Trophoblast cell (in vitro differentiated cells and primary cell): ENCODE measurements at regions not wholly inside any gene's neighbourhood (a gene's known extent, or its start where the extent isn't known, plus 50 kb on each side); places are given as distances from the start of the nearest gene placed in this dataset.

Experiments used
- DNase-seq, 2 donors: peaks; one replicate each; pipeline ENCODE4 v3.0.0-alpha.2; 2016
- H2AFZ ChIP-seq: 2 replicates; pipeline ENCODE4 v1.6.1; 2013; ENCODE audit warnings: low read length, moderate library complexity, mild to moderate bottlenecking; ENCODE audit not compliant: insufficient read depth, poor library complexity
- H2AK5ac ChIP-seq: 2 replicates; pipeline ENCODE4 v1.6.1; 2013; ENCODE audit warnings: mild to moderate bottlenecking, low read length
- H2BK120ac ChIP-seq: 2 replicates; pipeline ENCODE4 v1.6.1; 2013; ENCODE audit warnings: low read length, mild to moderate bottlenecking, moderate library complexity; ENCODE audit not compliant: insufficient read depth, poor library complexity
- H2BK12ac ChIP-seq: 2 replicates; pipeline ENCODE4 v1.6.1; 2013; ENCODE audit warnings: mild to moderate bottlenecking, low read length, moderate library complexity
- H2BK5ac ChIP-seq: 2 replicates; pipeline ENCODE4 v1.6.1; 2013; ENCODE audit warnings: low read length, low read depth, moderate library complexity, mild to moderate bottlenecking; ENCODE audit not compliant: poor library complexity
- H3K14ac ChIP-seq: 2 replicates; pipeline ENCODE4 v1.6.1; 2013; ENCODE audit warnings: mild to moderate bottlenecking, low read length
- H3K18ac ChIP-seq: 2 replicates; pipeline ENCODE4 v1.6.1; 2013; ENCODE audit warnings: mild to moderate bottlenecking, low read length
- H3K23ac ChIP-seq: 2 replicates; pipeline ENCODE4 v1.6.1; 2013; ENCODE audit warnings: low read length
- H3K27ac ChIP-seq: 2 replicates; pipeline ENCODE4 v1.5.1; 2013; ENCODE audit warnings: low read depth, mild to moderate bottlenecking, inconsistent platforms, low read length, moderate library complexity
- H3K27me3 ChIP-seq: 2 replicates; pipeline ENCODE4 v1.6.1; 2013; ENCODE audit warnings: inconsistent platforms, mild to moderate bottlenecking, low read length, moderate library complexity; ENCODE audit not compliant: insufficient read depth
- H3K36me3 ChIP-seq, 2 experiments: 1 replicate in 1 of 2; 2 replicates in 1 of 2; pipeline ENCODE4 v1.6.1; 2013; ENCODE audit warnings: low read length in 2 of 2, mild to moderate bottlenecking in 2 of 2, moderate library complexity in 1 of 2; ENCODE audit not compliant: insufficient read depth in 2 of 2, control insufficient read depth in 1 of 2
- H3K4ac ChIP-seq: 2 replicates; pipeline ENCODE4 v1.6.1; 2013; ENCODE audit warnings: low read depth, mild to moderate bottlenecking, low read length, moderate library complexity
- H3K4me1 ChIP-seq, 2 experiments: 1 replicate in 1 of 2; 2 replicates in 1 of 2; pipeline ENCODE4 v1.6.1; 2013; ENCODE audit warnings: low read length in 2 of 2, mild to moderate bottlenecking in 2 of 2, moderate library complexity in 1 of 2; ENCODE audit not compliant: insufficient read depth in 2 of 2, control insufficient read depth in 1 of 2
- H3K4me2 ChIP-seq: 2 replicates; pipeline ENCODE4 v1.6.1; 2013; ENCODE audit warnings: inconsistent platforms, mild to moderate bottlenecking, low read length, moderate library complexity
- H3K4me3 ChIP-seq: 2 replicates; pipeline ENCODE4 v1.5.1; 2013; ENCODE audit warnings: mild to moderate bottlenecking, low read depth, low read length, inconsistent platforms
- H3K79me1 ChIP-seq: one replicate; pipeline ENCODE4 v1.6.1; 2013; ENCODE audit warnings: low read length
- H3K79me2 ChIP-seq: 2 replicates; pipeline ENCODE4 v1.6.1; 2013; ENCODE audit warnings: low read length, mild to moderate bottlenecking; ENCODE audit not compliant: control insufficient read depth, insufficient read depth, poor library complexity
- H3K9ac ChIP-seq: 2 replicates; pipeline ENCODE4 v1.6.1; 2013; ENCODE audit warnings: mild to moderate bottlenecking, low read length
- H3K9me3 ChIP-seq: 2 replicates; pipeline ENCODE4 v1.6.1; 2013; ENCODE audit warnings: low read depth, mild to moderate bottlenecking, control low read depth, inconsistent platforms, low read length; ENCODE audit not compliant: insufficient read depth
- H4K12ac ChIP-seq: 2 replicates; pipeline ENCODE4 v1.6.1; 2013; ENCODE audit warnings: low read depth, mild to moderate bottlenecking, low read length, moderate library complexity
- H4K8ac ChIP-seq: 2 replicates; pipeline ENCODE4 v1.6.1; 2013; ENCODE audit warnings: low read depth, mild to moderate bottlenecking, low read length, moderate library complexity
- H4K91ac ChIP-seq: one replicate; pipeline ENCODE4 v1.6.1; 2013; ENCODE audit warnings: low read depth, mild to moderate bottlenecking, low read length, moderate library complexity
- WGBS: extraction: QIAGEN DNeasy Blood & Tissue Kit; methylation state at CpG from one replicate; pipeline ENCODE4 v1.1.7; 2013; ENCODE audit warnings: missing lambda C conversion rate; ENCODE audit not compliant: insufficient read length, insufficient coverage; ENCODE audit errors: extremely low coverage; 5-methylcytosine and 5-hydroxymethylcytosine counted together

DNA sequence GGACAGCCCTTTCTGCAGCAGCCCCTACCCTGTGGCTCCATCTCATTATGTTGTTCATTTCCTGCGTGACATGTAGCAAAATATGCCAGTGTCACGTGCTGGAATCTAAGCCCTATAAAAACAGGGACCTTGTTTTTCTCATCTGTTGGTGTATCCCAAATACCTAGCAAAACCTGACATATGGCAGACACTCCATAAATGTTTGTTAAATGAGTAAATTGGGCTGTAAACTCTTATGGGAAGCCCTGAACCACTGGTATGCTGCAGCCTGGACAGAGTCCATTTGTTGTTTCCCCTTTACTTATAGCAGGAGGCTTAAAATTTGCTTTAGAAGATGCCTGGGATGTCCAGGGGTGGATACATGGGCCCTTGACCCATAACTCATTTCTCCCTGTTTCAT lies 363.8 kb downstream of the NPHP4 start:
- no CpG with 5 or more reads among the region's 2 CpGs for WGBS
- no peaks in the 10 kb centered on the region for H3K27me3 ChIP-seq
- no peak overlapping the region for H3K14ac ChIP-seq
- no peak overlapping the region for H3K9ac ChIP-seq
- H2AK5ac ChIP-seq, result no peak overlapping the region
- H3K9me3 ChIP-seq, result no peaks in the 10 kb centered on the region
- no peak overlapping the region for H4K91ac ChIP-seq
- H2BK120ac ChIP-seq, result no peak overlapping the region
- H2BK5ac ChIP-seq, result no peak overlapping the region
- no peak overlapping the region for H3K27ac ChIP-seq
- DNase-seq, result no peak
- H3K23ac ChIP-seq, result no peak overlapping the region
- H3K4ac ChIP-seq, result no peak overlapping the region
- peaks cover 4 to 7% of the 10 kb centered on the region in 2 experiments for H3K4me1 ChIP-seq
- no peak overlapping the region for H4K8ac ChIP-seq
- H3K79me1 ChIP-seq, result no peaks in the 10 kb centered on the region
- H3K18ac ChIP-seq, result no peak overlapping the region
- H3K4me2 ChIP-seq, result no peak overlapping the region
- H2BK12ac ChIP-seq, result no peak overlapping the region
- no peak overlapping the region for H4K12ac ChIP-seq
- no peak overlapping the region for H3K4me3 ChIP-seq
- H2AFZ ChIP-seq, result no peak overlapping the region
- H3K79me2 ChIP-seq, result no peaks in the 10 kb centered on the region
- no peaks in the 10 kb centered on the region for H3K36me3 ChIP-seq

GRCh38 chr1:5623399-5623798 lies 368.8 kb downstream of the NPHP4 start:
- Histone ChIP-seq H3K4ac (no peak overlapping the region), H3K9ac (no peak overlapping the region), H2AFZ (no peak overlapping the region), H3K14ac (no peak overlapping the region), H4K91ac (no peak overlapping the region), H3K79me1 (no peaks in the 10 kb centered on the region), H3K27me3 (no peaks in the 10 kb centered on the region), H3K18ac (no peak overlapping the region), H2BK12ac (no peak overlapping the region), H3K79me2 (no peaks in the 10 kb centered on the region), H4K8ac (no peak overlapping the region), H3K23ac (no peak overlapping the region), H3K9me3 (no peaks in the 10 kb centered on the region), H2AK5ac (no peak overlapping the region), H3K27ac (no peak overlapping the region), H2BK5ac (no peak overlapping the region), H3K4me2 (no peak overlapping the region), H3K36me3 (no peaks in the 10 kb centered on the region), H3K4me1 (no peaks in the 10 kb centered on the region), H3K4me3 (no peak overlapping the region), H4K12ac (no peak overlapping the region), H2BK120ac (no peak overlapping the region)
- no CpG with 5 or more reads among the region's 6 CpGs for WGBS
- no peak for DNase-seq

GRCh38 chr1:5622412-5622811 lies 369.8 kb downstream of the NPHP4 start:
- Histone ChIP-seq H3K9ac (no peak overlapping the region), H3K79me2 (no peaks in the 10 kb centered on the region)
- no CpG with 5 or more reads among the region's 7 CpGs for WGBS

GRCh38 chr1:5621692-5622091 lies 370.5 kb downstream of the NPHP4 start:
- no peak overlapping the region for H3K4me3 ChIP-seq
- H2BK120ac ChIP-seq, result no peak overlapping the region
- H4K91ac ChIP-seq, result no peak overlapping the region
- no peaks in the 10 kb centered on the region for H3K27me3 ChIP-seq
- no peak overlapping the region for H4K12ac ChIP-seq
- no peak overlapping the region for H4K8ac ChIP-seq
- no peak for DNase-seq
- H3K18ac ChIP-seq, result no peak overlapping the region
- H3K23ac ChIP-seq, result no peak overlapping the region
- H2BK12ac ChIP-seq, result no peak overlapping the region
- H2BK5ac ChIP-seq, result no peak overlapping the region
- H2AK5ac ChIP-seq, result no peak overlapping the region
- no peak overlapping the region for H3K27ac ChIP-seq
- H3K79me2 ChIP-seq, result no peaks in the 10 kb centered on the region
- no peaks in the 10 kb centered on the region for H3K79me1 ChIP-seq
- H3K36me3 ChIP-seq, result no peaks in the 10 kb centered on the region
- H2AFZ ChIP-seq, result no peak overlapping the region
- H3K9me3 ChIP-seq, result peaks cover 1% of the 10 kb centered on the region
- H3K14ac ChIP-seq, result no peak overlapping the region
- H3K4me2 ChIP-seq, result no peak overlapping the region
- no peaks in the 10 kb centered on the region for H3K4me1 ChIP-seq
- WGBS, result no CpG with 5 or more reads among the region's 8 CpGs
- H3K4ac ChIP-seq, result no peak overlapping the region
- H3K9ac ChIP-seq, result no peak overlapping the region

More at GRCh38 chr1:5622412-5622811, 369.8 kb downstream of the NPHP4 start:
- no peak overlapping the region for H3K4me2 ChIP-seq
- no peak overlapping the region for H2BK12ac ChIP-seq
- H3K27ac ChIP-seq, result no peak overlapping the region
- H3K27me3 ChIP-seq, result no peaks in the 10 kb centered on the region
- H2AK5ac ChIP-seq, result no peak overlapping the region
- no peak overlapping the region for H3K14ac ChIP-seq
- H4K91ac ChIP-seq, result no peak overlapping the region
- no peak overlapping the region for H3K4ac ChIP-seq
- H2BK120ac ChIP-seq, result no peak overlapping the region
- no peak for DNase-seq
- H3K4me1 ChIP-seq, result no peaks in the 10 kb centered on the region
- peaks cover 1% of the 10 kb centered on the region for H3K9me3 ChIP-seq
- no peaks in the 10 kb centered on the region for H3K79me1 ChIP-seq
- no peak overlapping the region for H4K8ac ChIP-seq
- H3K23ac ChIP-seq, result no peak overlapping the region
- no peak overlapping the region for H3K18ac ChIP-seq
- H4K12ac ChIP-seq, result no peak overlapping the region
- no peaks in the 10 kb centered on the region for H3K36me3 ChIP-seq
- no peak overlapping the region for H2BK5ac ChIP-seq
- H2AFZ ChIP-seq, result no peak overlapping the region
- no peak overlapping the region for H3K4me3 ChIP-seq
